ENCODE measurements at regions not wholly inside any gene's neighbourhood (a gene's known extent, or its start where the extent isn't known, plus 50 kb on each side); places are given as distances from the start of the nearest gene placed in this dataset.

DNA sequence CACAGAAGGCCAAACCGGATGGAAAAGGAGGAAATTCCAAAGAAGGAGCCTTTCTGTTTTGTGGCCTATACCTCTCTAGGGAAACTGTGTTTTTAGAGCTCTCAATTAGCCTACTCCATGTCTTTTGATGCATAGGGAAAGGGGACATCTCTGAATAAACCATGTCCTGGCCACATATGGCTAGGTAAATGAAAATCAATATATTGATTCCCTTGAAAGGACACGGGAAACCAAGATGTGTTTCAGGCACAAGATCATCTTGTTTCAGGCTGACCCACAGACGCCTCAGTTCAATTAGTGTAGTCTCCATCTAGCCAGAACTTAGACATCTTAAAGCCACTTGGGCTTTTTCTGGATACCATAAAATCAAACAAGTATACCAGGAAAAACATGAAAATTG is 363.1 kb downstream of the ENC1 start:
- no peak overlapping the region for H3K9ac ChIP-seq
- no peaks in the 10 kb centered on the region for H3K9me3 ChIP-seq (ENCODE audit: control insufficient read depth, low read length)
- no peak overlapping the region for H3K4me3 ChIP-seq (ENCODE audit: low read depth, low read length)
- H3K36me3 ChIP-seq (ENCODE audit: control insufficient read depth, insufficient read depth, low read length) = no peaks in the 10 kb centered on the region
- TF ChIP-seq, protein P1, sequence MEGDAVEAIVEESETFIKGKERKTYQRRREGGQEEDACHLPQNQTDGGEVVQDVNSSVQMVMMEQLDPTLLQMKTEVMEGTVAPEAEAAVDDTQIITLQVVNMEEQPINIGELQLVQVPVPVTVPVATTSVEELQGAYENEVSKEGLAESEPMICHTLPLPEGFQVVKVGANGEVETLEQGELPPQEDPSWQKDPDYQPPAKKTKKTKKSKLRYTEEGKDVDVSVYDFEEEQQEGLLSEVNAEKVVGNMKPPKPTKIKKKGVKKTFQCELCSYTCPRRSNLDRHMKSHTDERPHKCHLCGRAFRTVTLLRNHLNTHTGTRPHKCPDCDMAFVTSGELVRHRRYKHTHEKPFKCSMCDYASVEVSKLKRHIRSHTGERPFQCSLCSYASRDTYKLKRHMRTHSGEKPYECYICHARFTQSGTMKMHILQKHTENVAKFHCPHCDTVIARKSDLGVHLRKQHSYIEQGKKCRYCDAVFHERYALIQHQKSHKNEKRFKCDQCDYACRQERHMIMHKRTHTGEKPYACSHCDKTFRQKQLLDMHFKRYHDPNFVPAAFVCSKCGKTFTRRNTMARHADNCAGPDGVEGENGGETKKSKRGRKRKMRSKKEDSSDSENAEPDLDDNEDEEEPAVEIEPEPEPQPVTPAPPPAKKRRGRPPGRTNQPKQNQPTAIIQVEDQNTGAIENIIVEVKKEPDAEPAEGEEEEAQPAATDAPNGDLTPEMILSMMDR (IDR thresholded peaks at IDR 0.05) = no peak
- no peak overlapping the region for H3K27ac ChIP-seq
- no peaks in the 10 kb centered on the region for H3K4me1 ChIP-seq
- no peaks in the 10 kb centered on the region for H3K27me3 ChIP-seq (ENCODE audit: control insufficient read depth, insufficient read depth, low read length)
- H2AFZ ChIP-seq = no peak overlapping the region
- H3K4me2 ChIP-seq (ENCODE audit: low read length) = no peak overlapping the region
- H3K79me2 ChIP-seq = no peaks in the 10 kb centered on the region

DNA sequence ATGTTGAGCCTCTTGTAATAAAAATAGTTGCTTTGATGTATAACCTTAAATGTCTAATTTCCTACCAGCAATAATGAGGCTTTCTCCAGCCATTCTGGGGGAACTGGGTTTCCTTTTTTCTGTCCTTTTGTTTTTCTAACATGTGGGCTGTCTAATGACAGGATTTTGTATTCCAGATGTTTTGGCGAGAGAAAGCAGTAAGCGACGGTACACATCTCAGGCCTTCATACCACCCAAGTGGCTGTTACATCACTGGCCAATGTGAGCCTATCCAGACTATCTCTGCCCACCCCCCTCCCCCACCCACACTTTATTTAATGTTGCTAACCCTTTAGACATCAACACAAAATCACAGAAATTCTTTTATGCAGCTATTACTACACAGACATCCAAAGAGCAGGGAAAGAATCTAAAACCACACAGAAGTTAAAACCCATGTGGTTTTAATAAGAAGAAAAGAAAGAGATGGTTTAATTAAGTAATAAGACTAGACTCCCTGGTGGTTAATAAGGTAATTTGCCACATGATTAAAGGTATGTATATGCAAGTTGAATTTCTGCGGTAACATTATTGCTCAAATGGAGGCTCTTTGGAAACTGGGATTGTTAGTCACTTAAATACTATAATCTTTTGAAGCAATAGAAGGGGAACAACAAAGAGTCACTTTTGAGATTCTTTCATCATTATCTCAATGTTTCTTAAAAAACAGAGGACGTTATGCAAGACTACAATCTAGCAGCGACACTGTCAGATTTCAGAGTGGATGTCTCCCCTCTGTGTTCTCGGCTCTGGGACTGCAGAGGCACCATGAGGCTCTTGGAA is 365.1 kb downstream of the ENC1 start:
- Histone ChIP-seq H3K36me3 (ENCODE audit: control insufficient read depth, insufficient read depth, low read length) (no peaks in the 10 kb centered on the region), H3K4me1 (no peaks in the 10 kb centered on the region), H3K9me3 (ENCODE audit: control insufficient read depth, low read length) (no peaks in the 10 kb centered on the region), H3K27me3 (ENCODE audit: control insufficient read depth, insufficient read depth, low read length) (no peaks in the 10 kb centered on the region), H3K27ac (no peak overlapping the region), H3K79me2 (no peaks in the 10 kb centered on the region), H3K9ac (no peak overlapping the region), H3K4me2 (ENCODE audit: low read length) (no peak overlapping the region), H2AFZ (no peak overlapping the region), H3K4me3 (ENCODE audit: low read depth, low read length) (no peak overlapping the region)
- TF ChIP-seq, protein P1 (IDR thresholded peaks at IDR 0.05) = no peak

GRCh38 chr5:74274326-74274725 is 366.2 kb downstream of the ENC1 start:
- Histone ChIP-seq H3K36me3 (ENCODE audit: control insufficient read depth, insufficient read depth, low read length) (no peaks in the 10 kb centered on the region), H3K4me1 (no peaks in the 10 kb centered on the region), H3K9me3 (ENCODE audit: control insufficient read depth, low read length) (no peaks in the 10 kb centered on the region), H3K9ac (no peak overlapping the region), H3K4me2 (ENCODE audit: low read length) (no peak overlapping the region), H3K27ac (no peak overlapping the region), H2AFZ (no peak overlapping the region), H3K79me2 (no peaks in the 10 kb centered on the region), H3K4me3 (ENCODE audit: low read depth, low read length) (no peak overlapping the region), H3K27me3 (ENCODE audit: control insufficient read depth, insufficient read depth, low read length) (no peaks in the 10 kb centered on the region)
- TF ChIP-seq, protein P1 (IDR thresholded peaks at IDR 0.05) = no peak

DNA sequence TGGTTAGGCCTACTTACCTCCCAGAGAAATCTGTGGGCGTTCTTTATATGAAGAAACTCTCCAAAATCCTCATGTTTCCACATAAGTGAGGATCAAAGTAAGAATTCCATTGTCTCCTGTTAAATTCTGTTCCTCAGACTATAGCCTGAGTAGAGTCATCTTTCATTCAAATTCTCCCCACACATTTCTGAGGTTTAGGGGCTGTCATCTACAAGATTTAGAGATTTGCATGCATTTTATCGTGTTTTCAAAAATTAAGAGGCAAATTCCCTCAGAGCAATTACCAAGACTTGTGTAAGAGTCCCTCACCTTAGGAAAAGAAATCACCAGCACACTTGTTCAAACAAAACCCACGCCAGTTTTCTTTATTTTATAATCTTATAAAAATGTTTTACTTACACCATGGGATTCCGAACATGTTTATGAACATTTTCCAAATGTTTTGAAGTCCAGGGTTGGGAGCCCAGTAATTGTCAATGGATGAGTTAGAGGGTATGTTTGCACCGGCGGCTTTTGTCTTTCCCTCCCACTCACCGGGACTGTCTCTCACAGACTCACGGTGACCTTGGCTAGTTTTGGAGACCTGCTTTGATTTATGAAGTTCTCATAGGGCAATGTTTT is 367.6 kb downstream of the ENC1 start:
- no peaks in the 10 kb centered on the region for H3K9me3 ChIP-seq (ENCODE audit: control insufficient read depth, low read length)
- no peak overlapping the region for H3K9ac ChIP-seq
- TF ChIP-seq, protein P1 (IDR thresholded peaks at IDR 0.05) = no peak
- no peak overlapping the region for H2AFZ ChIP-seq
- H3K36me3 ChIP-seq (ENCODE audit: control insufficient read depth, insufficient read depth, low read length) = no peaks in the 10 kb centered on the region
- H3K4me1 ChIP-seq = no peaks in the 10 kb centered on the region
- H3K27me3 ChIP-seq (ENCODE audit: control insufficient read depth, insufficient read depth, low read length) = no peaks in the 10 kb centered on the region
- H3K79me2 ChIP-seq = no peaks in the 10 kb centered on the region
- no peak overlapping the region for H3K4me2 ChIP-seq (ENCODE audit: low read length)
- no peak overlapping the region for H3K4me3 ChIP-seq (ENCODE audit: low read depth, low read length)
- no peak overlapping the region for H3K27ac ChIP-seq

All from parathyroid adenoma (tissue), 2 donors.